T-helper 1 cell (primary cell): ENCODE measurements at regions not wholly inside any gene's neighbourhood (a gene's known extent, or its start where the extent isn't known, plus 50 kb on each side); places are given as distances from the start of the nearest gene placed in this dataset.
"Not testable (repeated sequence)": the region's sequence is repeated elsewhere in the genome, so short reads cannot be mapped to it uniquely, and the experiment has no call there.

Experiments
- DNase-seq, 5 donors: peaks; one replicate each; pipeline ENCODE4 v3.0.0-alpha.2; 2012 to 2020

- DNase-seq = no peak
Observed at GRCh38 chr7:138378741-138379559, 81.1 kb upstream of the TRIM24 start.

- DNase-seq = no peak
Observed at GRCh38 chr7:138382862-138383565, 77.0 kb upstream of the TRIM24 start.

GRCh38 chr7:138386821-138387220, 73.2 kb upstream of the TRIM24 start:
- no peak for DNase-seq

- DNase-seq = no peak
Observed at GRCh38 chr7:138387755-138388475, 72.1 kb upstream of the TRIM24 start.

GRCh38 chr7:138388673-138389491, 71.2 kb upstream of the TRIM24 start:
- no peak for DNase-seq

- no peak for DNase-seq
Observed at GRCh38 chr7:138395763-138396162, 64.3 kb upstream of the TRIM24 start.

- no peak for DNase-seq
Observed at GRCh38 chr7:138396251-138397070, 63.6 kb upstream of the TRIM24 start.

GRCh38 chr7:138397071-138397433, 63.0 kb upstream of the TRIM24 start:
- DNase-seq = not testable (repeated sequence)

GRCh38 chr7:138398857-138399256, 61.2 kb upstream of the TRIM24 start:
- DNase-seq = no peak

- no peak for DNase-seq
Observed at GRCh38 chr7:138400400-138400886, 59.6 kb upstream of the TRIM24 start.

- DNase-seq = no peak
Observed at GRCh38 chr7:138402749-138403148, 57.3 kb upstream of the TRIM24 start.

GRCh38 chr7:138405496-138405895, 54.6 kb upstream of the TRIM24 start:
- DNase-seq = no peak

- DNase-seq = no peak
Observed at GRCh38 chr7:138407792-138408191, 52.3 kb upstream of the TRIM24 start.
